ENCODE measurements at regions not wholly inside any gene's neighbourhood (a gene's known extent, or its start where the extent isn't known, plus 50 kb on each side); places are given as distances from the start of the nearest gene placed in this dataset.

DNA sequence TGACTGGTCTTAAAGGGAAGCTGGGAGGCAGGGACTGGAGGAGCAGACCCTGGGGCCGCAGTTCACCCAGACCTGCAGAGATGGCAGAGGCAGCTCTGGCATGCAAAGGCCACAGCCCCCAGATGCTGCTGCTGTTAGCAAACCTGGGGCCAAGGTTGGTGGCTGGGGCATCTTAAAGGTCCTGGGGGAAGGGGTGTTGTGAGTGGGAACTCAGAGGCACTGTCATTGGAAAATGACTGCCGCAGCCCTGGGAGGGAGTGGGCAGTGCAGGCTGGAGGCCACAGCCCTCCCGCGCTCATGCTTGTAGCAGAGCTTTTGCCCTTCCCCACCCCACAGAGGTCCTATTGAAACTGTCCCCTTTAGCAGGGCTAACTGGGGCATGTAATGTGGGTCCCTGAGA lies 111.8 kb downstream of the CTTN start:
- no peaks in the 10 kb centered on the region for H3K36me3 ChIP-seq (ENCODE audit: insufficient read depth, low read length)
- no peaks in the 10 kb centered on the region for H3K27me3 ChIP-seq (ENCODE audit: insufficient read depth, low read length)
- no peak overlapping the region for H3K9ac ChIP-seq (ENCODE audit: low read depth, low read length)
- peaks cover 17% of the 10 kb centered on the region; the same call in 1 of the 2 replicates for H3K9me3 ChIP-seq (ENCODE audit: insufficient read depth, low read depth, low read length)
- H3K4me1 ChIP-seq (ENCODE audit: insufficient read depth, low read length), result no peaks in the 10 kb centered on the region
- no peak overlapping the region for H3K4me3 ChIP-seq (ENCODE audit: low read length)
- no peak overlapping the region for H3K27ac ChIP-seq (ENCODE audit: low read depth, low read length)
- 96% methylated on average over 4 of the region's 4 CpGs for WGBS

GRCh38 chr11:70510571-70510970 lies 112.2 kb downstream of the CTTN start:
- WGBS, result 96% methylated on average over 6 of the region's 6 CpGs
- Histone ChIP-seq H3K27me3 (ENCODE audit: insufficient read depth, low read length) (no peaks in the 10 kb centered on the region), H3K9me3 (ENCODE audit: insufficient read depth, low read depth, low read length) (peaks cover 17% of the 10 kb centered on the region; the same call in 1 of the 2 replicates), H3K27ac (ENCODE audit: low read depth, low read length) (no peak overlapping the region), H3K9ac (ENCODE audit: low read depth, low read length) (no peak overlapping the region), H3K4me3 (ENCODE audit: low read length) (no peak overlapping the region), H3K4me1 (ENCODE audit: insufficient read depth, low read length) (no peaks in the 10 kb centered on the region), H3K36me3 (ENCODE audit: insufficient read depth, low read length) (no peaks in the 10 kb centered on the region)

DNA sequence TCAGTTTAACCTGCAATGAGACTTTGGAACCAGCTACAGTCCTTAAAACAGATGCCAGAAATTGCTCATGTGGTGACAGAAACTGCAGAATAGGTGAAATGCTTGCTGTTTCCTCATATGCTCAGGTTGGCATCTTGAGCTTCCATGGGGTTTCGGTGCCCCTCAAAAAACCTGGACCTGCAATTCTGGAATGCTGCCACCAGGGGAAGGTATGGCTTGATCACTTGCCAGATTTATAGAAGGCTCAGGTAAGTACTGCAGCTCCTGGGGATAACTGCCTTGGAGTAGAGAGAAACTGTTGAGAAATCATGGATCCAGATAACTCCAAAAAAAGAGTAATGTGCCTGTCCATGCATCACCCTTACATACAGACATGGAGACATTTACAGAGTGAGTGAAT lies 113.0 kb downstream of the CTTN start:
- peaks cover 17% of the 10 kb centered on the region; the same call in 1 of the 2 replicates for H3K9me3 ChIP-seq (ENCODE audit: insufficient read depth, low read depth, low read length)
- H3K9ac ChIP-seq (ENCODE audit: low read depth, low read length), result no peak overlapping the region
- WGBS, result 94% methylated on average over 1 of the region's 1 CpG
- no peak overlapping the region for H3K4me3 ChIP-seq (ENCODE audit: low read length)
- H3K27me3 ChIP-seq (ENCODE audit: insufficient read depth, low read length), result no peaks in the 10 kb centered on the region
- no peak overlapping the region for H3K27ac ChIP-seq (ENCODE audit: low read depth, low read length)
- H3K4me1 ChIP-seq (ENCODE audit: insufficient read depth, low read length), result no peaks in the 10 kb centered on the region
- no peaks in the 10 kb centered on the region for H3K36me3 ChIP-seq (ENCODE audit: insufficient read depth, low read length)

DNA sequence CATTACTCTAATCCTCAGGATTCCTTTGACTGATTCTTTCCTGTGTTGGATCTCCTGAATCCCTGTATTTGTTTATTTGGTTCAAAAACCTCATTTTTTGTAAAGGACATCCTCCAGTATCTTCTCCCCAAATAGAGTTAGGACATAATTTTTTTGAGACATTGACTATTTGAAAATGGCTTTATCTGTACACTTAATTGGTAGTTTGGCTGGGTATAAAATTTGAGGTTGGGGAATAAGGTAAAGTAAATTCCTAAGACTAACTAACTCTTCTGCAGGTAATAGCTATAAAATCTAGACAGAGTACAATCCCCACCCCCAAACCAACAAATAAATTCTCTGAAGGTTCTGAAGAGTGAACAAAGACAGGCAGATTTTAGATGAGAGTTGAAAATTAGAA lies 114.4 kb downstream of the CTTN start:
- no peaks in the 10 kb centered on the region for H3K36me3 ChIP-seq (ENCODE audit: insufficient read depth, low read length)
- no peak overlapping the region for H3K4me3 ChIP-seq (ENCODE audit: low read length)
- H3K4me1 ChIP-seq (ENCODE audit: insufficient read depth, low read length), result no peaks in the 10 kb centered on the region
- H3K9me3 ChIP-seq (ENCODE audit: insufficient read depth, low read depth, low read length), result peaks cover 17% of the 10 kb centered on the region; the same call in 1 of the 2 replicates
- no peak overlapping the region for H3K9ac ChIP-seq (ENCODE audit: low read depth, low read length)
- no peak overlapping the region for H3K27ac ChIP-seq (ENCODE audit: low read depth, low read length)
- H3K27me3 ChIP-seq (ENCODE audit: insufficient read depth, low read length), result no peaks in the 10 kb centered on the region

GRCh38 chr11:70517203-70517602 lies 118.9 kb downstream of the CTTN start:
- H3K9me3 ChIP-seq (ENCODE audit: insufficient read depth, low read depth, low read length), result peaks cover 14% of the 10 kb centered on the region; the same call in 1 of the 2 replicates
- H3K27ac ChIP-seq (ENCODE audit: low read depth, low read length), result no peak overlapping the region
- H3K4me3 ChIP-seq (ENCODE audit: low read length), result no peak overlapping the region
- no peaks in the 10 kb centered on the region for H3K36me3 ChIP-seq (ENCODE audit: insufficient read depth, low read length)
- no peak overlapping the region for H3K9ac ChIP-seq (ENCODE audit: low read depth, low read length)
- H3K27me3 ChIP-seq (ENCODE audit: insufficient read depth, low read length), result no peaks in the 10 kb centered on the region
- no peaks in the 10 kb centered on the region for H3K4me1 ChIP-seq (ENCODE audit: insufficient read depth, low read length)
- 96% methylated on average over 7 of the region's 7 CpGs for WGBS

GRCh38 chr11:70517988-70518907 lies 119.9 kb downstream of the CTTN start:
- no peaks in the 10 kb centered on the region for H3K27me3 ChIP-seq (ENCODE audit: insufficient read depth, low read length)
- no peak overlapping the region for H3K9ac ChIP-seq (ENCODE audit: low read depth, low read length)
- H3K36me3 ChIP-seq (ENCODE audit: insufficient read depth, low read length), result no peaks in the 10 kb centered on the region
- peaks cover 4% of the 10 kb centered on the region; the same call in 1 of the 2 replicates for H3K9me3 ChIP-seq (ENCODE audit: insufficient read depth, low read depth, low read length)
- peaks cover 4% of the 10 kb centered on the region; the same call in 1 of the 2 replicates for H3K4me1 ChIP-seq (ENCODE audit: insufficient read depth, low read length)
- WGBS, result 88% methylated on average over 22 of the region's 22 CpGs
- no peak overlapping the region for H3K4me3 ChIP-seq (ENCODE audit: low read length)
- no peak overlapping the region for H3K27ac ChIP-seq (ENCODE audit: low read depth, low read length)

- Histone ChIP-seq H3K4me1 (ENCODE audit: insufficient read depth, low read length) (peaks cover 13% of the 10 kb centered on the region), H3K27ac (ENCODE audit: low read depth, low read length) (no peak overlapping the region), H3K9ac (ENCODE audit: low read depth, low read length) (no peak overlapping the region), H3K9me3 (ENCODE audit: insufficient read depth, low read depth, low read length) (no peaks in the 10 kb centered on the region), H3K36me3 (ENCODE audit: insufficient read depth, low read length) (no peaks in the 10 kb centered on the region), H3K4me3 (ENCODE audit: low read length) (no peak overlapping the region), H3K27me3 (ENCODE audit: insufficient read depth, low read length) (no peaks in the 10 kb centered on the region)
- 92% methylated on average over 8 of the region's 8 CpGs for WGBS
Measured at GRCh38 chr11:70519117-70519516, 120.8 kb downstream of the CTTN start.

DNA sequence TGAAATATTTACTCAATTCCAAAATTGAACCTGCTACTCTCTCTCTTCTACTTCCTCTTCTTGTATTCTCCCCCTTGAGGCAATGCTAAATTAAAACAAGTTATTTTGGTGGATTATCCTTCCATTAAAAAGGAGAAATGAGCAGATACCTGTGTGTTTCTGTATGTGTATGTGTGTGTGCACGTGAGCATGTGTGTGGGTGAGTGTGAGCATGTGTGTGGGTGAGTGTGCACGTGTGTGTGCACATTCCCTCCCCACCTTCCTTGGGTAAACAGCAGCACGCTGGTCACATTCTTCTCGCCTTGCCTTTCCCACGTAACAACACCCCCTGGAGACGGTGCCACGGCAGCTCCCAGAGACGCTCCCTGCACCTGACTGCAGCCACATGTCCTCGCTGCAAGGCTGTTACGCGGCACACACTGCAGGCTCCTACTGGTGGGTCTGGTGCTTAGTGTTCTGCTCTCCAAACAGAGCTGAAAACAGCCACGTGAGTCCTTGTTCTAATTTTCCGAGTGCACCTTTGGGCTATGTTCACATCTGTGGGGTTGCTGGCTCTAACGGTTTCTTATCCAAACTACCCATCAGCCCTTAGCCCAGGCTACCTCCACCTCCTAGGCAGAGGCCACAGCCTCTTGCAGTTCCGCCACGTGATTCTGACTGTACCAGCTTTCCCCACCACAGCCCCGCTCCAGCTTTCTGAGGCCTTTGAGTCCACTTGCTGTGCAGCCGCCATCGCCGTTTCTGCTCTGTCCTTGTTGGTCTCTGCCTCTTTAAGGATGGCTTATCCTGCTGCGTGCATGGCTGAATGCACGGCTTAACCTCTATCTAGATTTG lies 123.4 kb downstream of the CTTN start:
- no peak overlapping the region for H3K9ac ChIP-seq (ENCODE audit: low read depth, low read length)
- 88% methylated on average over 21 of the region's 22 CpGs for WGBS

GRCh38 chr11:70522309-70522592 lies 123.9 kb downstream of the CTTN start:
- Histone ChIP-seq H3K9ac (ENCODE audit: low read depth, low read length) (no peak overlapping the region), H3K4me1 (ENCODE audit: insufficient read depth, low read length) (peaks cover 29% of the 10 kb centered on the region), H3K27me3 (ENCODE audit: insufficient read depth, low read length) (no peaks in the 10 kb centered on the region), H3K4me3 (ENCODE audit: low read length) (no peak overlapping the region), H3K9me3 (ENCODE audit: insufficient read depth, low read depth, low read length) (no peaks in the 10 kb centered on the region), H3K27ac (ENCODE audit: low read depth, low read length) (no peak overlapping the region), H3K36me3 (ENCODE audit: insufficient read depth, low read length) (no peaks in the 10 kb centered on the region)
- WGBS, result 77% methylated on average over 6 of the region's 6 CpGs

More for the DNA sequence above, 123.4 kb downstream of the CTTN start:
- Histone ChIP-seq H3K4me3 (ENCODE audit: low read length) (no peak overlapping the region), H3K4me1 (ENCODE audit: insufficient read depth, low read length) (peaks cover 29% of the 10 kb centered on the region), H3K27ac (ENCODE audit: low read depth, low read length) (no peak overlapping the region), H3K27me3 (ENCODE audit: insufficient read depth, low read length) (no peaks in the 10 kb centered on the region), H3K36me3 (ENCODE audit: insufficient read depth, low read length) (no peaks in the 10 kb centered on the region), H3K9me3 (ENCODE audit: insufficient read depth, low read depth, low read length) (no peaks in the 10 kb centered on the region)

DNA sequence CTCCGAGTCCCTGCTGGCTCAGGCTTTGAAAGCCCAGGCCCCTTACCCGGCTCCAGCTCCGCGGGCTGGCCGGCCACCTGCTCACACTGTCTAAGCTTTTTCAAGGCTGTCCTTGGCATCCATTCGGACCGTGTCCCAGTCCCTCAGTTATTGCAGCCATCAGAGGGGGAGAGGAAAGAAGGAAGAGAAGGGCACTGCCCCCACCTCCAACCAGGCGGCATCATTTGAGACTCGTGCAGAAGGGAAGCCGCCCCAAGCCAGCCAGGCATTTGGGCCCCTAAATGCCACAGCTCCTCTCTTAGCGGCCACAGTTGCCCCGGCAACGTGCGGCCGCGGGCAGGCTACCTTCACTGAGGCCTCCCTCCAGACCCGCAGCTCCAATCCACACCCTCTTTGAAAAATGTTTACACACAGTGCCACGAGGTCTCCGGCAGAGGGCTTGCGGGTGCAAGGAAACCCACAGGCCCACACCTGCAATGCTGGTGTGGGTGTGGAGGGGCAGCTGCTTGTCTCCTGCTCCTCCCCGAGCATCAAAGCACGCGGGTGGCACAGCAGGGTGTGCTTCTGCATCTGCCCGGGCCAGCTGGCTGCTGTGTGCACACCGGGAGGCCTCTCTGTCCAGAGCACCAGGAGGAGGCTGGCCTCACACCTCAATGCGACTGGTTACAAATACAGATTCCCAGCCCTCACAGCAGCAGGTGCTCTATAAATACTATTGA lies 124.4 kb downstream of the CTTN start:
- Histone ChIP-seq H3K4me3 (ENCODE audit: low read length) (no peak overlapping the region), H3K9ac (ENCODE audit: low read depth, low read length) (no peak overlapping the region), H3K36me3 (ENCODE audit: insufficient read depth, low read length) (no peaks in the 10 kb centered on the region), H3K27ac (ENCODE audit: low read depth, low read length) (no peak overlapping the region; the same call in 1 of the 2 replicates), H3K27me3 (ENCODE audit: insufficient read depth, low read length) (no peaks in the 10 kb centered on the region), H3K9me3 (ENCODE audit: insufficient read depth, low read depth, low read length) (no peaks in the 10 kb centered on the region), H3K4me1 (ENCODE audit: insufficient read depth, low read length) (peaks cover 29% of the 10 kb centered on the region)
- WGBS, result 59% methylated on average over 26 of the region's 26 CpGs
